NCI-H510A (cell line): ENCODE measurements at regions not wholly inside any gene's neighbourhood (a gene's known extent, or its start where the extent isn't known, plus 50 kb on each side); places are given as distances from the start of the nearest gene placed in this dataset.

ENCODE experiments used
- DNase-seq: peaks from one replicate; lab custom pipeline; 2025; lab: John Stamatoyannopoulos, UW

GRCh38 chr1:48054232-48054631, 57.0 kb upstream of the TRABD2B start:
- DNase-seq: no peak

GRCh38 chr1:48052923-48053291, 55.7 kb upstream of the TRABD2B start:
- no peak for DNase-seq

DNA sequence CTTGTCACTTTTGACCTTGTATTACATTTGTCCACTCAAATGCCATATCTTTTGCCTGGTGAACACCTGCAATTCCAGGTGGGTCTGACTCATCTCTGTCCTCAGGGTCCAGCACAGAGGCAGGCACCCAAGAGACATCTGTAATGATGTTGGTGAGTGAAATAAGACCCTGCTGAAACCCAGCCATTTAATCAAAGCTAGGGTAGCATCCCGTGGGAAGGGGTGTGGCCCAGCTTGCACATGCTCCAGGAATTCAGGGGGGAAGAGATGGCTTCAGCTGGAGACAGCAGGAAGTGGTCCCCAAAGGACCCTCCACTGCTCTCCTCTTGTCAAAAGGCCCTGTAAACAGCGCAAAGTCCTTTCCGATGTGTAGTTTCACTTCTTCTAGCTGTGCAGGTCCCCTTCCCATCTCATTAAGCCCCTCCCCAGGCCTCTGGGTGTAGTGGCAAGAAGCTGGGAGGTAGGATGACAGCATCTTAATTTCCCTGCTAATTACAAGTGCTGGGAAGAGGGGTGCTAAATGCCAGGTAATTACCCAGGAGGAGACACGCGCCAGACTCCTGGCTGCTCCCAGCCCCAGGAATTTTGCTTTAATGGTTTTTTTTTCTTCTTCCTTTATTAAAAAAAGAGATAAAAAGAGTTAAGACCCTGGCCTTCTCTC, 54.4 kb upstream of the TRABD2B start:
- DNase-seq: no peak

GRCh38 chr1:48049823-48050535, 52.8 kb upstream of the TRABD2B start:
- DNase-seq: no peak

GRCh38 chr1:48048980-48049379, 51.8 kb upstream of the TRABD2B start:
- DNase-seq: no peak

- DNase-seq: no peak
Measured at GRCh38 chr1:48048064-48048463, 50.9 kb upstream of the TRABD2B start.

GRCh38 chr1:48047116-48047515, 49.9 kb upstream of the TRABD2B start:
- DNase-seq: no peak
